ENCODE measurements at regions not wholly inside any gene's neighbourhood (a gene's known extent, or its start where the extent isn't known, plus 50 kb on each side); places are given as distances from the start of the nearest gene placed in this dataset.

GRCh38 chr14:43934102-43934501 is 573.0 kb downstream of the FSCB start:
- TF ChIP-seq CTCF (IDR thresholded peaks at IDR 0.05) (no peak), POLR2A (IDR thresholded peaks at IDR 0.05) (no peak)

Data from lower leg skin (tissue), 3 donors.